ENCODE measurements at regions not wholly inside any gene's neighbourhood (a gene's known extent, or its start where the extent isn't known, plus 50 kb on each side); places are given as distances from the start of the nearest gene placed in this dataset.

DNA sequence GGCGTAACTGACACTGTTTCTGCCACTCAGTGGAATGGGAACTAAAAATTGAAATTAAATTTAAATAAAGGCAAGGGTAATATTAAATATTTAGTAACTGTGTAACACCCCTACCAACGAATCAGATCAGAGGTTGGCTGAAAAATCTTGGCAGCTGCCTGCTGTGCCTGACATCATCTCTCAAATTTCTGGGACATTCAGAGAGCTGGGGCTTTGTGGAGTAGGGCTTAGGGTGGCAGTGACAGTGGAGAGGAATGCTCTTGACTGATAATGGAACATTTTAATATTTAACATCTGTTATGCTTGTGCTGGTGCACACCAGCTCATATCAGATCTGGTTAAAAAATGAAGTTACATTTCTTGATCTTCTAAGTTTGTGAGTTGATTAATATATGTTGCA, 62.2 kb downstream of the RFPL4B start:
- TF ChIP-seq, protein P1, sequence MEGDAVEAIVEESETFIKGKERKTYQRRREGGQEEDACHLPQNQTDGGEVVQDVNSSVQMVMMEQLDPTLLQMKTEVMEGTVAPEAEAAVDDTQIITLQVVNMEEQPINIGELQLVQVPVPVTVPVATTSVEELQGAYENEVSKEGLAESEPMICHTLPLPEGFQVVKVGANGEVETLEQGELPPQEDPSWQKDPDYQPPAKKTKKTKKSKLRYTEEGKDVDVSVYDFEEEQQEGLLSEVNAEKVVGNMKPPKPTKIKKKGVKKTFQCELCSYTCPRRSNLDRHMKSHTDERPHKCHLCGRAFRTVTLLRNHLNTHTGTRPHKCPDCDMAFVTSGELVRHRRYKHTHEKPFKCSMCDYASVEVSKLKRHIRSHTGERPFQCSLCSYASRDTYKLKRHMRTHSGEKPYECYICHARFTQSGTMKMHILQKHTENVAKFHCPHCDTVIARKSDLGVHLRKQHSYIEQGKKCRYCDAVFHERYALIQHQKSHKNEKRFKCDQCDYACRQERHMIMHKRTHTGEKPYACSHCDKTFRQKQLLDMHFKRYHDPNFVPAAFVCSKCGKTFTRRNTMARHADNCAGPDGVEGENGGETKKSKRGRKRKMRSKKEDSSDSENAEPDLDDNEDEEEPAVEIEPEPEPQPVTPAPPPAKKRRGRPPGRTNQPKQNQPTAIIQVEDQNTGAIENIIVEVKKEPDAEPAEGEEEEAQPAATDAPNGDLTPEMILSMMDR (IDR thresholded peaks at IDR 0.05), result no peak
- no peak for TF ChIP-seq POLR2A (IDR thresholded peaks at IDR 0.05)

All from esophagus squamous epithelium (tissue), 4 donors.